ENCODE measurements at regions not wholly inside any gene's neighbourhood (a gene's known extent, or its start where the extent isn't known, plus 50 kb on each side); places are given as distances from the start of the nearest gene placed in this dataset.

DNA sequence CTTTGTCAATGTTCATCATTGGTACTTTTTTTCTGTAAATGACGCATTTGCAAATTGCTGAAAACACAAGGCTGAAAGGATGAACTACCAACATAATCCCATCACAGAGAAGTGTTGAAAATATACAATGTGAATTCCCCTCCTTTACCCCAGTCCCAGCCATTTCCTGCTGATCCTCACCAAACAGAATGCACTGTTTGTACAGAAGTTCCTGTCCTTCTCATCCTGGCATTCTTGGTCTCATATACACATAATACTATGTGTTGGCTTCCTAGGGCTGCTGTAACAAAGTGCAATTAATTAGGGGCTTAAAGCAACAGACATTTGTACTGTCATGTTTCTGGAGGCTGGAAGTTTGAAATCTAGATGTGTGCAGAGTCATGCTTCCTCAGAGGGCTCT lies 836.2 kb upstream of the MGAT4C start:
- no peak for TF ChIP-seq CTCF (IDR thresholded peaks at IDR 0.05; ENCODE audit: low read length)
- no peak for TF ChIP-seq EZH2 (IDR thresholded peaks at IDR 0.05; ENCODE audit: borderline replicate concordance, low read length)

Measured in OCI-LY1 (cell line).